SU-DHL-6 (cell line): ENCODE measurements at regions not wholly inside any gene's neighbourhood (a gene's known extent, or its start where the extent isn't known, plus 50 kb on each side); places are given as distances from the start of the nearest gene placed in this dataset.

Experiments used
- H2AFZ ChIP-seq: fragments of 200-600 bp; sonication (generic); 2 replicates; pipeline ENCODE4 v1.6.1; 2014; ENCODE audit warnings: low read depth, mild to moderate bottlenecking, moderate library complexity, mixed read lengths, antibody characterized with exemption, low read length; ENCODE audit not compliant: severe bottlenecking
- H3F3A ChIP-seq: fragments of 200-600 bp; shearing (Covaris generic); 2 replicates; pipeline ENCODE4 v1.6.0; 2016; ENCODE audit warnings: antibody characterized with exemption, mild to moderate bottlenecking; ENCODE audit not compliant: insufficient read depth
- H3K27ac ChIP-seq: fragments of 200-600 bp; sonication (generic); 2 replicates; pipeline ENCODE4 v1.5.1; 2016; ENCODE audit warnings: low read depth, mild to moderate bottlenecking, low read length, moderate library complexity, mixed read lengths
- H3K27me3 ChIP-seq: fragments of 200-600 bp; sonication (generic), shearing (Covaris generic); 2 replicates; pipeline ENCODE4 v1.6.0; 2014; ENCODE audit warnings: mild to moderate bottlenecking, low read length
- H3K36me3 ChIP-seq: fragments of 200-600 bp; sonication (generic); 2 replicates; pipeline ENCODE4 v1.6.1; 2014; ENCODE audit warnings: mild to moderate bottlenecking, low read length, mixed read lengths
- H3K4me2 ChIP-seq: fragments of 300-600, 200-600 bp; shearing (Covaris generic), sonication (generic); 2 replicates; pipeline ENCODE4 v1.6.0; 2014; ENCODE audit warnings: low read length, low read depth, mild to moderate bottlenecking; ENCODE audit not compliant: poor library complexity, severe bottlenecking
- H3K4me3 ChIP-seq: fragments of 200-600 bp; sonication (generic); 2 replicates; pipeline ENCODE4 v1.5.1; 2014; ENCODE audit warnings: antibody characterized with exemption, low read length, mild to moderate bottlenecking, mixed read lengths; ENCODE audit not compliant: insufficient read depth, poor library complexity, severe bottlenecking
- H3K79me2 ChIP-seq: fragments of 200-600 bp; sonication (generic); 2 replicates; pipeline ENCODE4 v1.6.1; 2014; ENCODE audit warnings: mild to moderate bottlenecking, low read length, moderate library complexity; ENCODE audit not compliant: insufficient read depth
- H3K9ac ChIP-seq: fragments of 200-600 bp; sonication (generic); 2 replicates; pipeline ENCODE4 v1.7.0; 2014; ENCODE audit warnings: mild to moderate bottlenecking, low read length
- H3K9me2 ChIP-seq: fragments of 200-600 bp; sonication (generic); replicated peaks from 2 replicates; pipeline ENCODE4 v1.6.1; 2014; ENCODE audit warnings: low read length; ENCODE audit not compliant: insufficient read depth
- H3K9me3 ChIP-seq: fragments of 200-600 bp; sonication (generic); 2 replicates; pipeline ENCODE4 v1.6.1; 2014; ENCODE audit warnings: low read length, mixed read lengths; ENCODE audit not compliant: insufficient read depth
- H4K20me1 ChIP-seq: fragments of 200-600 bp; sonication (generic); 2 replicates; pipeline ENCODE4 v1.6.1; 2014; ENCODE audit warnings: low read depth, mild to moderate bottlenecking, antibody characterized with exemption, low read length, moderate library complexity, mixed read lengths
- EZH2phosphoT487 ChIP-seq: fragments of 200-600 bp; sonication (generic), shearing (Covaris generic); conservative IDR thresholded peaks from 2 replicates; pipeline ENCODE4 v1.6.1; 2018; ENCODE audit warnings: mild to moderate bottlenecking, antibody characterized with exemption, low read length, moderate library complexity, mixed read lengths
- TF ChIP-seq, protein P1 (sequence below): fragments of 200-600 bp; sonication (generic); IDR thresholded peaks from one replicate; pipeline ENCODE4 v1.5.1; 2017; ENCODE audit warnings: antibody characterized with exemption, mild to moderate bottlenecking, low read length, moderate library complexity; ENCODE audit not compliant: insufficient read depth, poor library complexity, severe bottlenecking

DNA sequence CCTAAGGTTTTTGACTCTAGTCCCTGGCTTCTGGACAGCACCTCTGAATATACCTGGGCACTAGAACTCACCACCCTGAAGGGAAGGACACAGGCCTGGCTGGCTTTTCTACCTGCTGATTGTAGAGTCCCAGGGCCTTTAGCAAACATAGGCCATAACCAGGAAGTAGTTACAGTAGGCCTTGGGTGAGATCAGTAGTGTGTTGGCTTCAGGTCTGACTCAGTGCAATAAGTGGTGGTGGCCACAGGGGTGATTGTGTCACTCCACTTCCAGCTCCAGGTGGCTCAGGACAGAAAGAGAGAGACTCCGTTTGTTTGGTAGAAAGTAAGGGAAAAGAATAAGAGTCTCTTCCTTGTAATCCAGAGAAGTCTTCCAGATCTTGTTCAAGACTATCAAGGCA is 101.7 kb upstream of the LGALSL start:
- no peak overlapping the region for H3K27ac ChIP-seq
- TF ChIP-seq EZH2phosphoT487: no peak
- TF ChIP-seq, protein P1, sequence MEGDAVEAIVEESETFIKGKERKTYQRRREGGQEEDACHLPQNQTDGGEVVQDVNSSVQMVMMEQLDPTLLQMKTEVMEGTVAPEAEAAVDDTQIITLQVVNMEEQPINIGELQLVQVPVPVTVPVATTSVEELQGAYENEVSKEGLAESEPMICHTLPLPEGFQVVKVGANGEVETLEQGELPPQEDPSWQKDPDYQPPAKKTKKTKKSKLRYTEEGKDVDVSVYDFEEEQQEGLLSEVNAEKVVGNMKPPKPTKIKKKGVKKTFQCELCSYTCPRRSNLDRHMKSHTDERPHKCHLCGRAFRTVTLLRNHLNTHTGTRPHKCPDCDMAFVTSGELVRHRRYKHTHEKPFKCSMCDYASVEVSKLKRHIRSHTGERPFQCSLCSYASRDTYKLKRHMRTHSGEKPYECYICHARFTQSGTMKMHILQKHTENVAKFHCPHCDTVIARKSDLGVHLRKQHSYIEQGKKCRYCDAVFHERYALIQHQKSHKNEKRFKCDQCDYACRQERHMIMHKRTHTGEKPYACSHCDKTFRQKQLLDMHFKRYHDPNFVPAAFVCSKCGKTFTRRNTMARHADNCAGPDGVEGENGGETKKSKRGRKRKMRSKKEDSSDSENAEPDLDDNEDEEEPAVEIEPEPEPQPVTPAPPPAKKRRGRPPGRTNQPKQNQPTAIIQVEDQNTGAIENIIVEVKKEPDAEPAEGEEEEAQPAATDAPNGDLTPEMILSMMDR: no peak
- H3K36me3 ChIP-seq: no peaks in the 10 kb centered on the region
- H3K79me2 ChIP-seq: no peaks in the 10 kb centered on the region
- no peak overlapping the region for H3K4me2 ChIP-seq
- no peaks in the 10 kb centered on the region for H3K27me3 ChIP-seq
- H3K4me3 ChIP-seq: no peak overlapping the region
- H3F3A ChIP-seq: no peaks in the 10 kb centered on the region
- H4K20me1 ChIP-seq: no peaks in the 10 kb centered on the region
- H2AFZ ChIP-seq: no peak overlapping the region
- H3K9me3 ChIP-seq: no peaks in the 10 kb centered on the region
- no peaks in the 10 kb centered on the region for H3K9me2 ChIP-seq
- H3K9ac ChIP-seq: no peak overlapping the region

DNA sequence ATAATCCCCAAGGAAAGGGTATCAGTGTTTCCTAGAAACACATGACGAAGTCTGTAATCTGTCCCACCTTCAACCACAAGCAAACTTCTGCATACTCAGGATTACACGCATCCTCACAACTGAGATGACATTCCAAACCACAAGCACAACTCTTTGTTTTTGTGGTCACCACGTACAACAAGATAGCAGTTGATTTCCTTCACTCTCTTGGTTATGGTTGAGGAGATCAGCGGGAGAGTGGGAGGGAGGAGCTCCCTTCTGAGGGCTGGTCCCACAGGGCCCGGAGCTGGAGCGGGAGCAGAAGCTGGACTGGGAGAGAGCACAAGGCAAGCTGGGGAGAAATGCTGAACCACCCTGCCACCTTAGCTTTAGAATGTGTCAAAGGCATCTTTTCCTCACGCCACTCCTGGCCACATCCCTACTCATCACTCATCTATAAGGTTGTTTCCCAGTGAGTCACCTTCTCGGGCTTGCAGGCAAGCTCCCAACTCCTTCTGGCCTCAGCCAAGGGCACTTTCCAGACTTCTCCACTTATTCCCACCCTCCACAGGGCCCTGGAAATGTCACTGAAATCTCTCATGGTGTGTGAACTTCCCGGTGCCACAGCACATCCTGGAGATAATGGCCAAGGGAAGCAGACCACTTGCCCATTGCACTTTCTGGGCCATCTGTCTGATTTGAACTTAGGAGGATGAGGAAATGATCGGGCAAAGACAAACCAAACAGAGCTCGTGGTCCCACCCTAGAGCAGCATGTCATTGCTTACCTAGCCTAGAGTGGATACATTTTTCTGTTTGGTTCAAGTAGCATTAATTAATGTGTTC is 98.9 kb upstream of the LGALSL start:
- Histone ChIP-seq H4K20me1 (no peaks in the 10 kb centered on the region), H3K27ac (no peak overlapping the region), H3K4me3 (no peak overlapping the region), H3K9me3 (no peaks in the 10 kb centered on the region), H3K27me3 (no peaks in the 10 kb centered on the region), H3K4me2 (no peak overlapping the region), H2AFZ (no peak overlapping the region), H3K9me2 (no peaks in the 10 kb centered on the region), H3K79me2 (no peaks in the 10 kb centered on the region), H3F3A (no peaks in the 10 kb centered on the region), H3K9ac (no peak overlapping the region), H3K36me3 (no peaks in the 10 kb centered on the region)
- TF ChIP-seq, protein P1: no peak
- no peak for TF ChIP-seq EZH2phosphoT487

DNA sequence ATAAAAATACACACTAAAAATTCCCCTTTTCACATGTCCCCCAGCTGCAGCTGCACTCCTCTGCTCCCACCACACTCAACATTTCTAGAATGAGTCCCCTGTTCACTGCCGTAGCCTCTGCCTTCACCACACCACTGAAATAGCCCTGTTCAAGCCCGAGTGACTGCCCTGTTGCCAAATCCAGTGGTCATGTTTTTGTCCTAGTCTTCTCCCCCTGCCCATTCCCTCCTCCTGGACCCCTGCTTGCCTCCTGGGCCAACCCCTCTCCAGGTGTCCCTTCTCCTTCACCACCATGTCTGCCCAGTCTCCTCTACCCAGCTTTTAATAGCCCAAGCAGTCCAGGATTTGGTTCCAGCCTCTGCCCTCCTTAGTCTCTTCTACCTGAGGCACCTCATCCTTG is 97.1 kb upstream of the LGALSL start:
- Histone ChIP-seq H3F3A (no peaks in the 10 kb centered on the region), H3K4me2 (no peak overlapping the region), H3K27me3 (no peaks in the 10 kb centered on the region), H2AFZ (no peak overlapping the region), H3K36me3 (no peaks in the 10 kb centered on the region), H4K20me1 (no peaks in the 10 kb centered on the region), H3K9me2 (no peaks in the 10 kb centered on the region), H3K9ac (no peak overlapping the region), H3K4me3 (no peak overlapping the region), H3K27ac (no peak overlapping the region), H3K79me2 (no peaks in the 10 kb centered on the region), H3K9me3 (no peaks in the 10 kb centered on the region)
- TF ChIP-seq, protein P1: no peak
- no peak for TF ChIP-seq EZH2phosphoT487
